ENCODE measurements at regions not wholly inside any gene's neighbourhood (a gene's known extent, or its start where the extent isn't known, plus 50 kb on each side); places are given as distances from the start of the nearest gene placed in this dataset.

DNA sequence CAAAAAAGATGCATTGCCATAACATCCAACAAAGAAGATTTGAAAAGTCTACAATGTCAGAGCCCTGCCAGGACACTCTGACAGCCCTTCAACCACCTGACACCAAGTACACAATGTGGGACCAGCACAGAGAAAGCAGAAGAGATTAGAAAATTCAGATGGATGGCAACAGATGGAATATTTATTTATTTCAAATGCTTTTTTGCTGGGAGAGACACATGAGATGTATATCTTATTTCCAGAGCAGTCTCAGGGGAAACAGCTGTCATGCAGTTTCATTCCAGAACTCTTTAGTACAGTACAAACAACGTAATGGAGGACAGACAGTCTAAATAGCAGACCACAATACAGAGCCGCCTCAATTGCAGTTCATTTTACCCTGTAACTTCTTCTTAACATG lies 110.1 kb downstream of the MAIP1 start:
- Histone ChIP-seq H3K36me3 (ENCODE audit: control insufficient read depth, insufficient read depth, low read length) (no peaks in the 10 kb centered on the region), H3K27me3 (replicated peaks; ENCODE audit: control insufficient read depth, insufficient read depth, low read length) (peaks cover 2% of the 10 kb centered on the region), H3K4me3 (replicated peaks; ENCODE audit: low read depth, low read length) (no peak overlapping the region)
- TF ChIP-seq CTCF (IDR thresholded peaks at IDR 0.05; ENCODE audit: insufficient read depth, low read length, poor library complexity, severe bottlenecking): no peak
- no peak for DNase-seq (ENCODE audit: extremely low read depth, insufficient read length)

- Histone ChIP-seq H3K4me3 (replicated peaks; ENCODE audit: low read depth, low read length) (no peak overlapping the region), H3K27me3 (replicated peaks; ENCODE audit: control insufficient read depth, insufficient read depth, low read length) (peaks cover 2% of the 10 kb centered on the region), H3K36me3 (ENCODE audit: control insufficient read depth, insufficient read depth, low read length) (no peaks in the 10 kb centered on the region)
- no peak for TF ChIP-seq CTCF (IDR thresholded peaks at IDR 0.05; ENCODE audit: insufficient read depth, low read length, poor library complexity, severe bottlenecking)
- no peak for DNase-seq (ENCODE audit: extremely low read depth, insufficient read length)
Observed at GRCh38 chr2:200066417-200066816, 111.0 kb downstream of the MAIP1 start.

DNA sequence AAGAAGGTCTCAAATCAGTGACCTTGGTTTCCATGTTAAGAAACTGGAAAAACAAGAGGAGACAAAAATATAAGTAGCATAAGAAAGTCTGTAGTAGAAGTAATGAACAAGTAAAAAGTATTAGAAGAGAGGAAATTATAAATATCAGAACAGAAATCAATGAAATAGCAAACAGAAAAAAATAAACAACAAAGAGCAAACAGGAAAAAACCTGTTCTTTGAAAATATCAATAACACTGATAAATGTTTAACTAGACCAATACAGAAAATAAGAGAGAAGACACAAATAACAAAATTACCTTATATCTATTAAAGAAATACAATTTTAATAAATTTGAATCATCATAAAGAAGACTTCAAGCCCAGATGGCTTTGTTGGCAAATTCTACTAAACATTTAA lies 113.3 kb downstream of the MAIP1 start:
- Histone ChIP-seq H3K36me3 (ENCODE audit: control insufficient read depth, insufficient read depth, low read length) (no peaks in the 10 kb centered on the region), H3K27me3 (replicated peaks; ENCODE audit: control insufficient read depth, insufficient read depth, low read length) (peaks cover 2% of the 10 kb centered on the region), H3K4me3 (replicated peaks; ENCODE audit: low read depth, low read length) (no peak overlapping the region)
- TF ChIP-seq CTCF (IDR thresholded peaks at IDR 0.05; ENCODE audit: insufficient read depth, low read length, poor library complexity, severe bottlenecking): no peak
- no peak for DNase-seq (ENCODE audit: extremely low read depth, insufficient read length)

GRCh38 chr2:200077210-200077650 lies 121.8 kb downstream of the MAIP1 start:
- H3K4me3 ChIP-seq (replicated peaks; ENCODE audit: low read depth, low read length): no peak overlapping the region
- DNase-seq (ENCODE audit: extremely low read depth, insufficient read length): no peak
- no peaks in the 10 kb centered on the region; the same call in 1 of the 2 replicates for H3K27me3 ChIP-seq (replicated peaks; ENCODE audit: control insufficient read depth, insufficient read depth, low read length)
- H3K36me3 ChIP-seq (ENCODE audit: control insufficient read depth, insufficient read depth, low read length): no peaks in the 10 kb centered on the region
- no peak for TF ChIP-seq CTCF (IDR thresholded peaks at IDR 0.05; ENCODE audit: insufficient read depth, low read length, poor library complexity, severe bottlenecking)

- no peak overlapping the region for H3K4me3 ChIP-seq (replicated peaks; ENCODE audit: low read depth, low read length)
- no peak for TF ChIP-seq CTCF (IDR thresholded peaks at IDR 0.05; ENCODE audit: insufficient read depth, low read length, poor library complexity, severe bottlenecking)
- no peaks in the 10 kb centered on the region; the same call in 1 of the 2 replicates for H3K27me3 ChIP-seq (replicated peaks; ENCODE audit: control insufficient read depth, insufficient read depth, low read length)
- DNase-seq (ENCODE audit: extremely low read depth, insufficient read length): no peak
- no peaks in the 10 kb centered on the region for H3K36me3 ChIP-seq (ENCODE audit: control insufficient read depth, insufficient read depth, low read length)
Observed at GRCh38 chr2:200077838-200078237, 122.5 kb downstream of the MAIP1 start.

DNA sequence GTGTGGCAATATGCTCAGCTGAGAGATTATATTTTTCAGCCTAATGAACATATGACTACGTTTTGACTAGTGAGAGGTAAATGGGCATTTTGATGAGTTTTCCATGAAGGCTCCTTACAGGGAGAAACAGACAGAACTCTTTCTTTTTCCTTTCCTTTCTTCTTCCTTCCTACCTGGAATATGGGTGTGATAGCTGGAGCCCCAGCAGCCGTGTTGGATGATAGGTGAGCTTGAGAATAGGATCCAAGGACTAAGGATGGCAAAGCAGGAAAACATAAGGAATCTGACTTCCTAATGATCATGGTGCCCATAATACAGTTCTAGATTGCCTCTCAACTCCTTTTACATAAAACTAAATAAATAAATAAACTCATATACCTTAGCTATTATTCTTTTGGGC lies 124.0 kb downstream of the MAIP1 start:
- no peak overlapping the region for H3K4me3 ChIP-seq (replicated peaks; ENCODE audit: low read depth, low read length)
- no peak for TF ChIP-seq CTCF (IDR thresholded peaks at IDR 0.05; ENCODE audit: insufficient read depth, low read length, poor library complexity, severe bottlenecking)
- no peak for DNase-seq (ENCODE audit: extremely low read depth, insufficient read length)
- no peaks in the 10 kb centered on the region for H3K36me3 ChIP-seq (ENCODE audit: control insufficient read depth, insufficient read depth, low read length)
- H3K27me3 ChIP-seq (replicated peaks; ENCODE audit: control insufficient read depth, insufficient read depth, low read length): no peaks in the 10 kb centered on the region; the same call in 1 of the 2 replicates

Data from GM06990 (cell line).